CD4-positive, alpha-beta T cell treated with Interleukin-17A for 1 hour (primary cell): ENCODE measurements at regions not wholly inside any gene's neighbourhood (a gene's known extent, or its start where the extent isn't known, plus 50 kb on each side); places are given as distances from the start of the nearest gene placed in this dataset.
"Not testable (repeated sequence)": the region's sequence is repeated elsewhere in the genome, so short reads cannot be mapped to it uniquely, and the experiment has no call there.

Source experiments
- DNase-seq: peaks from one replicate; pipeline ENCODE4 v3.0.0-alpha.2; 2020

GRCh38 chr18:60895181-60895580, 438.0 kb upstream of the CDH20 start:
- no peak for DNase-seq

GRCh38 chr18:60898111-60898510, 435.1 kb upstream of the CDH20 start:
- DNase-seq: no peak

- DNase-seq: no peak
Observed at GRCh38 chr18:60905699-60906098, 427.5 kb upstream of the CDH20 start.

GRCh38 chr18:60910534-60910933, 422.7 kb upstream of the CDH20 start:
- no peak for DNase-seq

DNA sequence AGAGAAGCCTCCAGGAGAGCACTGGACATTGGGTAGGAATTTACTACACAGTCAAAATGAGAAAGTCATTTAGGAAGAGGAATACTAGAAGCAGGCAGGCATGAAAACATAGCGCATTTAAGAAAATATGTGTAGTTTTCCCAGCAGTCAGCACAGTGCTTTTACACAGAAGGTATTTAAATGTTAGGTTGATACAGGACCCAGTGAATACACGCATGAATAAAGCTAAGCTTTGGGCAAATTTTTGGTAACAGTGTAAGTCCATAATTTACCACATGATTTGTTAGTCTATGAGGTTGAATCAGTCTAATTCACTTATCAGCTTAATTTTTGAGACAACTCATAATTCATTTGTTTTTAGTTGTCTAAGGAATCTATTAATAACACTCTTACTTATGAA, 421.7 kb upstream of the CDH20 start:
- DNase-seq: no peak

DNA sequence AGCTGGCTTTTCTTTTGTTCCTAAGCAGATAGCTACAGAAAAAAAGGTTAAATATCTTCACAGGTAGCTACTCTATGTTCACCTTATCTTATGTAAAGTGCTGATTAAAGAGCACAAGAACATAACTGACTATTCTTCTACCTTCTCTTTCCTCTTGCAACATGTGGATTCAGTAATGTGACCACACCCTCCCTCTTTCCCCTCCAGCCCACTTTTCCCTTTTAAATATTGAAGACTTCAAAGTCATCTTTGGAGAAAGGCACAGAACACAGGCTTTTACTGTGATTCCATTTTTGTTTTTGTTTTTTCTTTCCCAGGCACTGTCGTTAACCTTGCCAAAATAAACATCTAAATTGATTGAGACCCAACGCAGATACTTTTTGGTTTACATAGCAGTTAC, 418.1 kb upstream of the CDH20 start:
- no peak for DNase-seq

- not testable (repeated sequence) for DNase-seq
Observed at GRCh38 chr18:60918862-60919261, 414.4 kb upstream of the CDH20 start.

DNA sequence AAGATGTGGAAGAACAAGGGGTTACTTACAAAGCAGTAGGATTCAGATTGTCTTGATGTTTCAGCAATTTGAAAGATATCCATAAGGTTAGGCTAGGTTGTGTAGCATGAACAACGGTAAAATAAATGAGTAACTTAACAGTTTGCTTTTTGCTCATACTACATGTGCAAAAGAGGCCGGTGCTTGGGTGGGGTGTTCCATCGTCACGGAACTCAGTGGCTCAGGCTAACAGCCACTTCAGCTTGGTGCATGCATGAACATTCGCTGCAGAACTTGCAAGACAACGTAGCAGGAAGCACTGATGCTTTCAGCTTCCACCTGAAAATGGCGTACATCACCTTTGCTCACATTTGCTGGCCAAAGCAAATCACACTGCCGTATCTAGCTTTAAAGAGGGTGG, 407.3 kb upstream of the CDH20 start:
- no peak for DNase-seq

DNA sequence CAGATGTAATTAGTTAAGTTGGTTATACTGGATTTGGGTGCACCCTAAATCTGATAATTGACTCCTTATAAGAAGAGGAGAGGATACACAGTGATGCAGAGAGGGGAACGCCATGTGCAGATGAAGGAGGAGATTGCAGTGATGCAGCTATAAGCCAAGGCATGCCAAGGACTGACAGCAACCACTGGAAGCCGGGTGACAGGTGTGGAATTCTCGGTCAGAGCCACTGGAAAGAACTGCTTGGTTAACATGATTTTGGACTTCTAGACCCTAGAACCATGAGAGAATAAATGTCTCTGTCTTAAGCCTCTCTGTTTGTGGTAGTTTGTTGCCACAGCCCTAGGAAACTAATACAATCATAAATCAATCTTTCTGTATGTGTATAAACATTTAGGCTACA, 403.3 kb upstream of the CDH20 start:
- no peak for DNase-seq

GRCh38 chr18:60935041-60935910, 398.0 kb upstream of the CDH20 start:
- no peak for DNase-seq

- no peak for DNase-seq
Observed at GRCh38 chr18:60936101-60936500, 397.1 kb upstream of the CDH20 start.

- no peak for DNase-seq
Observed at GRCh38 chr18:60943297-60943696, 389.9 kb upstream of the CDH20 start.

DNA sequence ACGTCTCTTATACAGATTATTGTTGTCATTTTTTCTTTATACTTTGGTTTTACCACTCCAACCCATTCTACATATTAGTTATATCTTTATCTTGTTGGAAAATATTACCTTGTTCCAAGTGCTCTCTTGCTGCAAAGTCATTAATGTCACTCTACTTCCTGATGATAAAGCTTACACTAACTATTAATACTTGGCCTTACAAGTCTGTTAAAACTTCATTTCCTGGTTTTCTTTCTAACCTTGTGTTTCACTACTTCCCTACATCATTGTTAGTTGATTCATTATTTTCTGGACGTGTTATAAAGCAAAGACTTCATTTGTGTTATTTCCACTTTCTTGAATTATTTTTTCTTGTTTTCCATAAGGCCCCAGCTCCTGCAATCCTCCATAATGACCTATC, 382.6 kb upstream of the CDH20 start:
- DNase-seq: no peak

DNA sequence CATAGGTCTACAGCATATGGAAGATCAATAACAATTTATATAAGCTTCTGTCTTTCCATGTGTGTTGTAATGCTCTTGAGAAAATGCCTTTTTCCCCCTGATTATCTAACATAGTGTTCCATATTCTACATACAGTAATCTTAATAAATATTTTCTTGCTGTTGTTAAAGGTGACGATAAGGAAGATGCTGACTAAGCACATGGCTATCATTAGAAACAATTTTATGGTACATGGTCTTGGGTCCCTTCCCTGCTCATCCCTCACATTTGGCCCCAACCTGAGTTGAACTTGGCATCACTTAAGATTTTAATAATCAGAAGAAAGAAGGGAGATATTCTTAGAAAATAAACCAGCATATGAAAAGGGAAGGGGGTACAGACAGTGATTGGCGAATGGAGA, 382.1 kb upstream of the CDH20 start:
- no peak for DNase-seq

DNA sequence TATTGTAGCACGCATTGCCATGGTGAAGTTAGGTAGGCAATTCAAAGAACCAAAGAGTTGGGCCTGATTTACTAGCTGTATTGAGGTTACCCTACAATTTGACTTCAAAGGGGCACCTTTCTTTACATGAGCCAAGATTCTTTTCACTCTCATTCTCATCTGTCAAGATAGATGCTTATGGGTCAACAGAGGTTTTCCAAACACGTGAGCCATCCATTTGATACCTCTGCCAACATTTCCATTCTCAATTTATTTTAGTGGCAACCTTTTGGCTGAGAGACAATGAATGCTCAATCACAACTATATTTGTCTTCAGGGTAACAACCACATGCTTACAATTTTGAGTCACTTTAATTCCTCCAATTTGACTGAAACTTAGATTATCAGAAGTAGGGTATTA, 370.6 kb upstream of the CDH20 start:
- DNase-seq: no peak

DNA sequence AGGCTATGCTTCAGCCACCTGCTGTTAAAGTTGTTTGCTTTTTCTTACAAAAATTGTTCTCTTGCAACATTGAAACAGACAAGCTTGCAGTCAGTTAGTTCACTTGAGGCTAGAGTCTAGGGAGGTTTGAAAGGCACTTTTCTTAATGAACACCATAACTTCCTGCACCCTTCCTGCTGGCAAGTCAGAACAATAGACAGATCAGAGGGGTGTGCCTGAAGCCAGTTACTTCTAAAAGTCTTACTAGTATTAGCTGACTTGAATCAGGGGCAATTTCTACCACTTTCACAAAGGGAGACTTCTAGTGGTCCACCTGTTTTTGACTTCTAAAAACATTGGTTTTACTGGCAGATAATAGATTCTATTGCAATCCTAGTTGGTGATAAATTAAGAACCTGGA, 367.4 kb upstream of the CDH20 start:
- no peak for DNase-seq

- DNase-seq: no peak
Observed at GRCh38 chr18:60966876-60967275, 366.4 kb upstream of the CDH20 start.

DNA sequence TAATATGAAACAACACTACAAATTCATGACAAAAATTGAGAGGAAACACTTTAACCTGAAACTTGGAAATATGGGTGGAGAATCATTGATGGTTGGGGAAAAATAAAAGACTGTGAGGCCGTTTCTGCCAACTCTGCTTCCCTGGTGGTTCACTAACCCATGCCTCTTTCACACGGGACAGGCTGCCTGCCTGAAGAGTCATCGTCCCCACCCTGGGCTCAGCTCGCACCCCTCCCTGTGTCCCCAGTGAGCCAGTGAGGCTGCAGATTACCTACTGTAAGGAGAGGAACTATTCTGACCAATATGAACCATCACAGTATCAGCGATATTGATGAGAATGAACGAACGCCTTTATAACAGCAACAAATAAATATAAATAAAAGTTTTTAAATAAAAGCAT, 357.8 kb upstream of the CDH20 start:
- no peak for DNase-seq

DNA sequence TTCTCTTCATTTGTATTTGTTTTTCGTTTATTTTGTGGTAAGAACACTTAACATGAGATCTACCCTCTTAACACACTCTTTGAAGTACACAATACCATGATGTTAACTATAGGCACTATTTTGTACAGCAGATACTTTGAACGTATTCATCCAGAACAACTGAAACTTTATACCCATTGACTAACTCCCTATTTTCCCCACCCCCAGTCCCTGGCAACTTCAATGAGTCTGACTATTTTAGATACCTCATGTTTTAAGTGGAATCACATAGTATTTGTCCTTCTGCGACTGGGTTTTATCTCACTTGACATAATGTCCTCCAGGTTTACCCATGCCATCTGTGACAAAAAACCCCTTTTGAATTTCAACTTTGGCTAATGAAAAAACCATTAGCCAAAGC, 356.3 kb upstream of the CDH20 start:
- DNase-seq: no peak

DNA sequence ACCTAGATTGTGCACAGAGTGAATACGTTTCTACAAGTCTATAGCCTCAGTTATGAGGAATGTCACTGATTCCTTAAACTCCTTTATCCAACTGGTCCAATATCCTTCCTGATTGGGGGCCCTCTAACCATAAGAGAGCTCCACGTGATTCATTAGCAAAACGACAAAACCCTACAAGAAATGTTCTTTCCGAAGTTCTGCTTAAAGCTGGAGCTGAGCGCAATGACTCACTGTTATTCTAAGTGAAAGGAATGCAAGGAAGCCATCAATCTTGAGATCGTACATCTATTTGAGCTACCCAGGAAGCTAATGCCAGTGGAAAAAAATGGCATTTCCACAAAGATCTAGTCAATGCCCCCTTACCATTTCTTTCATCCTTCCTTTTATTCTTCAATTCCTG, 354.9 kb upstream of the CDH20 start:
- no peak for DNase-seq

DNA sequence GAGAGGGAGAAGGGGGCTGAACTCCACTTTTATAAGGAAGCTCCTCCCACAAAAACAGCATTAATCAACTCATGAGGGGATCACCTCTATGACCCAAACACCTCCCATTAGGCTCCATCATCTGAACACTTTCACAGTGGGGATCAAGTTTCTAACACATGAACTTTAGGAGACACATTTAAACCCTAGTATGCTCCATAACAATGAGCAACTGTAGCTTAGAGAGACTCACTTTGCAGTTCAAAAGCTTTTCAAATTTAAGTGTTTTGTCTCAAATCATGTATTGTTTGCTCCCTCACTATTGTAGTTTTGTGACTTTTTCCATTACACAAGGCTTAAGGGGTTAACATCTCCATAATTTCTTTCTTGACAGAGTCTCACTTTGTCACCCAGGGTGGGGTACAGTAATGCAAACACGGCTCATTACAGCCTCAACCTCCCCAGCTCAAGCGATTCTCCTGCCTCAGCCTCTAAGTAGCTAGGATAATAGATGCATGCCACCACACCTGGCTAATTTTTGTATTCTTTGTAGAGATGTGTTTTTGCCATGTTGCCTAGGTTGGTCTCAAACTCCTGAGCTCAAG, 352.7 kb upstream of the CDH20 start:
- DNase-seq: no peak

- DNase-seq: no peak
Observed at GRCh38 chr18:60981682-60982328, 351.4 kb upstream of the CDH20 start.

DNA sequence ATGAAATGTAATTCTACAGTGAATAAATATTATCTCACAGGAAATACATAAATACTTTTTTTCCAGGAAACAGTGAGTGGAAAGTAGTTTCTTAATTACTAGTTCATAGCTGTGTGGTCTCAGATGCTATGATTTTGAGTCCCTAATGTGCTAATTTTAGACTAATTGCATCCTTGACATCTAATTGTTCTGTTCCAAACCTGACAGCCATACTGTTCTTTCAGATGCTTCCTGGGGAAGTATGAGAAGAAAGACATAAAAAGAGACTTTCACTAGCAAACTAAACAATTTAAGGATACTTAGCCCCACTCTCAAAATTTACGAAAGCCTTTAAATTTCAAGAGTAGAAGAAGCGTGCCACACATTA, 350.9 kb upstream of the CDH20 start:
- no peak for DNase-seq

GRCh38 chr18:60982928-60983327, 350.3 kb upstream of the CDH20 start:
- DNase-seq: no peak
